ENCODE measurements at regions not wholly inside any gene's neighbourhood (a gene's known extent, or its start where the extent isn't known, plus 50 kb on each side); places are given as distances from the start of the nearest gene placed in this dataset.
"Not testable (repeated sequence)": the region's sequence is repeated elsewhere in the genome, so short reads cannot be mapped to it uniquely, and the experiment has no call there.

GRCh38 chr1:143764831-143765230 is 207.0 kb downstream of the FAM72C start:
- not testable (repeated sequence) for FAIRE-seq; H3K9me3 ChIP-seq (ENCODE audit: control insufficient read depth in 2 of 2, insufficient read depth in 1 of 2, low read depth in 1 of 2, low read length in 1 of 2); H3K4me3 ChIP-seq (ENCODE audit: low read depth in 1 of 3, low read length in 3 of 3); H3K4me1 ChIP-seq (ENCODE audit: control insufficient read depth in 3 of 3, insufficient read depth in 2 of 3, low read depth in 1 of 3, low read length in 2 of 3); H3K36me3 ChIP-seq (ENCODE audit: control insufficient read depth in 3 of 3, insufficient read depth in 2 of 3, low read depth in 1 of 3, low read length in 3 of 3); DNase-seq; H3K27me3 ChIP-seq (ENCODE audit: control insufficient read depth in 3 of 3, insufficient read depth in 3 of 3, low read length in 3 of 3); H3K27ac ChIP-seq (ENCODE audit: low read depth in 1 of 3, low read length in 2 of 3)
- WGBS, 3 donors, result 56 to 73% (median 70%) methylated on average over 1 to 2 of the region's 2 CpGs

GRCh38 chr1:143760366-143760765 is 211.4 kb downstream of the FAM72C start:
- FAIRE-seq; H3K4me3 ChIP-seq (ENCODE audit: low read depth in 1 of 3, low read length in 3 of 3); H3K4me1 ChIP-seq (ENCODE audit: control insufficient read depth in 3 of 3, insufficient read depth in 2 of 3, low read depth in 1 of 3, low read length in 2 of 3); H3K27ac ChIP-seq (ENCODE audit: low read depth in 1 of 3, low read length in 2 of 3); H3K36me3 ChIP-seq (ENCODE audit: control insufficient read depth in 3 of 3, insufficient read depth in 2 of 3, low read depth in 1 of 3, low read length in 3 of 3); H3K9me3 ChIP-seq (ENCODE audit: control insufficient read depth in 2 of 2, insufficient read depth in 1 of 2, low read depth in 1 of 2, low read length in 1 of 2); DNase-seq; H3K27me3 ChIP-seq (ENCODE audit: control insufficient read depth in 3 of 3, insufficient read depth in 3 of 3, low read length in 3 of 3): not testable (repeated sequence)
- 68 to 74% (median 72%) methylated on average over 5 of the region's 7 CpGs for WGBS, 3 donors

GRCh38 chr1:143755961-143756360 is 215.8 kb downstream of the FAM72C start:
- H3K27ac ChIP-seq (ENCODE audit: low read depth in 1 of 3, low read length in 2 of 3); H3K9me3 ChIP-seq (ENCODE audit: control insufficient read depth in 2 of 2, insufficient read depth in 1 of 2, low read depth in 1 of 2, low read length in 1 of 2): not testable (repeated sequence)
- DNase-seq, result peak; percentile 16 to 37

GRCh38 chr1:143748906-143749305 is 222.9 kb downstream of the FAM72C start:
- Histone ChIP-seq H3K27me3 (ENCODE audit: control insufficient read depth in 3 of 3, insufficient read depth in 3 of 3, low read length in 3 of 3) (no peaks in the 10 kb centered on the region), H3K4me3 (ENCODE audit: low read depth in 1 of 3, low read length in 3 of 3) (no peak overlapping the region), H3K36me3 (ENCODE audit: control insufficient read depth in 3 of 3, insufficient read depth in 2 of 3, low read depth in 1 of 3, low read length in 3 of 3) (no peaks in the 10 kb centered on the region), H3K27ac (ENCODE audit: low read depth in 1 of 3, low read length in 2 of 3) (no peak overlapping the region), H3K4me1 (ENCODE audit: control insufficient read depth in 3 of 3, insufficient read depth in 2 of 3, low read depth in 1 of 3, low read length in 2 of 3) (no peaks in the 10 kb centered on the region), H3K9me3 (ENCODE audit: control insufficient read depth in 2 of 2, insufficient read depth in 1 of 2, low read depth in 1 of 2, low read length in 1 of 2) (no peaks in the 10 kb centered on the region)
- WGBS, 3 donors, result 40 to 52% (median 47%) methylated on average over 3 of the region's 3 CpGs
- no peak for DNase-seq
- no peak for FAIRE-seq

More at GRCh38 chr1:143755961-143756360, 215.8 kb downstream of the FAM72C start:
- not testable (repeated sequence) for H3K4me3 ChIP-seq (ENCODE audit: low read depth in 1 of 3, low read length in 3 of 3); H3K36me3 ChIP-seq (ENCODE audit: control insufficient read depth in 3 of 3, insufficient read depth in 2 of 3, low read depth in 1 of 3, low read length in 3 of 3); FAIRE-seq; H3K27me3 ChIP-seq (ENCODE audit: control insufficient read depth in 3 of 3, insufficient read depth in 3 of 3, low read length in 3 of 3); H3K4me1 ChIP-seq (ENCODE audit: control insufficient read depth in 3 of 3, insufficient read depth in 2 of 3, low read depth in 1 of 3, low read length in 2 of 3)
- WGBS, 3 donors, result 7 to 30% (median 8%) methylated on average over 2 to 3 of the region's 3 CpGs

- H3K27ac ChIP-seq (ENCODE audit: low read depth in 1 of 3, low read length in 2 of 3), result no peak overlapping the region
- H3K4me1 ChIP-seq (ENCODE audit: control insufficient read depth in 3 of 3, insufficient read depth in 2 of 3, low read depth in 1 of 3, low read length in 2 of 3), result no peaks in the 10 kb centered on the region
- peaks cover 0 to 11% (median 4%) of the 10 kb centered on the region in 3 donors for H3K27me3 ChIP-seq (ENCODE audit: control insufficient read depth in 3 of 3, insufficient read depth in 3 of 3, low read length in 3 of 3)
- FAIRE-seq, result no peak
- 3 to 12% (median 8%) methylated on average over 14 of the region's 14 CpGs for WGBS, 3 donors
- no peaks in the 10 kb centered on the region for H3K9me3 ChIP-seq (ENCODE audit: control insufficient read depth in 2 of 2, insufficient read depth in 1 of 2, low read depth in 1 of 2, low read length in 1 of 2)
- no peak overlapping the region for H3K4me3 ChIP-seq (ENCODE audit: low read depth in 1 of 3, low read length in 3 of 3)
- DNase-seq, result no peak
- H3K36me3 ChIP-seq (ENCODE audit: control insufficient read depth in 3 of 3, insufficient read depth in 2 of 3, low read depth in 1 of 3, low read length in 3 of 3), result no peaks in the 10 kb centered on the region
These were observed 235.2 kb downstream of the FAM72C start for GRCh38 chr1:143736562-143736961.

- no peak overlapping the region for H3K27ac ChIP-seq (ENCODE audit: low read depth in 1 of 3, low read length in 2 of 3)
- H3K4me3 ChIP-seq (ENCODE audit: low read depth in 1 of 3, low read length in 3 of 3), result peak overlapping the region in 1 of 3 donors; percentile 23
- H3K36me3 ChIP-seq (ENCODE audit: control insufficient read depth in 3 of 3, insufficient read depth in 2 of 3, low read depth in 1 of 3, low read length in 3 of 3), result no peaks in the 10 kb centered on the region
- WGBS, 3 donors, result 6 to 10% (median 8%) methylated on average over 36 of the region's 36 CpGs
- H3K9me3 ChIP-seq (ENCODE audit: control insufficient read depth in 2 of 2, insufficient read depth in 1 of 2, low read depth in 1 of 2, low read length in 1 of 2), result no peaks in the 10 kb centered on the region
- H3K4me1 ChIP-seq (ENCODE audit: control insufficient read depth in 3 of 3, insufficient read depth in 2 of 3, low read depth in 1 of 3, low read length in 2 of 3), result no peaks in the 10 kb centered on the region
- H3K27me3 ChIP-seq (ENCODE audit: control insufficient read depth in 3 of 3, insufficient read depth in 3 of 3, low read length in 3 of 3), result peaks cover 0 to 11% (median 4%) of the 10 kb centered on the region in 3 donors
- DNase-seq (peak; percentile 4 to 23), FAIRE-seq (no peak)
These were observed 235.9 kb downstream of the FAM72C start for GRCh38 chr1:143735764-143736461.

- not testable (repeated sequence) for H3K4me3 ChIP-seq (ENCODE audit: low read depth in 1 of 3, low read length in 3 of 3); H3K9me3 ChIP-seq (ENCODE audit: control insufficient read depth in 2 of 2, insufficient read depth in 1 of 2, low read depth in 1 of 2, low read length in 1 of 2); H3K36me3 ChIP-seq (ENCODE audit: control insufficient read depth in 3 of 3, insufficient read depth in 2 of 3, low read depth in 1 of 3, low read length in 3 of 3); DNase-seq; H3K4me1 ChIP-seq (ENCODE audit: control insufficient read depth in 3 of 3, insufficient read depth in 2 of 3, low read depth in 1 of 3, low read length in 2 of 3); H3K27ac ChIP-seq (ENCODE audit: low read depth in 1 of 3, low read length in 2 of 3); FAIRE-seq
- 31 to 38% (median 32%) methylated on average over 3 of the region's 3 CpGs for WGBS, 3 donors
- H3K27me3 ChIP-seq (ENCODE audit: control insufficient read depth in 3 of 3, insufficient read depth in 3 of 3, low read length in 3 of 3), result peaks cover 0 to 11% (median 4%) of the 10 kb centered on the region in 3 donors
These were observed 237.5 kb downstream of the FAM72C start for GRCh38 chr1:143734261-143734660.

- H3K27me3 ChIP-seq (ENCODE audit: control insufficient read depth in 3 of 3, insufficient read depth in 3 of 3, low read length in 3 of 3); H3K9me3 ChIP-seq (ENCODE audit: control insufficient read depth in 2 of 2, insufficient read depth in 1 of 2, low read depth in 1 of 2, low read length in 1 of 2); H3K27ac ChIP-seq (ENCODE audit: low read depth in 1 of 3, low read length in 2 of 3); H3K4me1 ChIP-seq (ENCODE audit: control insufficient read depth in 3 of 3, insufficient read depth in 2 of 3, low read depth in 1 of 3, low read length in 2 of 3); H3K4me3 ChIP-seq (ENCODE audit: low read depth in 1 of 3, low read length in 3 of 3); DNase-seq; FAIRE-seq; H3K36me3 ChIP-seq (ENCODE audit: control insufficient read depth in 3 of 3, insufficient read depth in 2 of 3, low read depth in 1 of 3, low read length in 3 of 3): not testable (repeated sequence)
- WGBS, 3 donors, result 85 to 88% (median 87%) methylated on average over 6 of the region's 6 CpGs
These were observed 240.9 kb downstream of the FAM72C start for GRCh38 chr1:143730890-143731289.
